Right atrium auricular region (tissue), 2 donors: ENCODE measurements at regions not wholly inside any gene's neighbourhood (a gene's known extent, or its start where the extent isn't known, plus 50 kb on each side); places are given as distances from the start of the nearest gene placed in this dataset.

Experiments used
- DNase-seq: peaks from one replicate; pipeline ENCODE4 v3.0.0-alpha.2; 2019; ENCODE audit warnings: low spot score
- H3K27ac ChIP-seq, 2 donors: fragments of 200-600 bp; sonication (generic); 1 replicate in 1 of 2; 2 replicates in 1 of 2; pipeline ENCODE4 v1.5.1; 2016 to 2019
- H3K27me3 ChIP-seq, 2 donors: fragments of 200-600 bp; sonication (generic); one replicate each; pipeline versions ENCODE4 v1.5.1 to v1.6.0; 2017 to 2019
- H3K36me3 ChIP-seq: fragments of 200-600 bp; sonication (generic); one replicate; pipeline ENCODE4 v1.5.1; 2016
- H3K4me1 ChIP-seq, 2 donors: fragments of 200-600 bp; sonication (generic); one replicate each; pipeline versions ENCODE4 v1.5.1 to v1.6.0; 2017 to 2019
- H3K4me3 ChIP-seq, 2 donors: fragments of 200-600 bp; sonication (generic); 1 replicate in 1 of 2; 2 replicates in 1 of 2; pipeline ENCODE4 v1.5.1; 2017 to 2019; ENCODE audit warnings: mild to moderate bottlenecking in 1 of 2, moderate library complexity in 1 of 2
- H3K9me3 ChIP-seq, 2 donors: fragments of 200-600 bp; sonication (generic); one replicate each; pipeline ENCODE4 v1.5.1; 2019
- CTCF ChIP-seq, 2 donors: fragments of 200-600 bp; sonication (generic); IDR thresholded peaks; one replicate each; pipeline ENCODE4 v1.5.1; 2019; ENCODE audit warnings: antibody characterized with exemption in 2 of 2

GRCh38 chr14:82766123-82766522, 1232.5 kb upstream of the SEL1L start:
- Histone ChIP-seq H3K27ac (no peak overlapping the region), H3K27me3 (no peaks in the 10 kb centered on the region), H3K9me3 (no peaks in the 10 kb centered on the region), H3K4me1 (no peaks in the 10 kb centered on the region), H3K4me3 (no peak overlapping the region), H3K36me3 (no peaks in the 10 kb centered on the region)
- no peak for TF ChIP-seq CTCF (IDR thresholded peaks at IDR 0.05)
- no peak for DNase-seq

DNA sequence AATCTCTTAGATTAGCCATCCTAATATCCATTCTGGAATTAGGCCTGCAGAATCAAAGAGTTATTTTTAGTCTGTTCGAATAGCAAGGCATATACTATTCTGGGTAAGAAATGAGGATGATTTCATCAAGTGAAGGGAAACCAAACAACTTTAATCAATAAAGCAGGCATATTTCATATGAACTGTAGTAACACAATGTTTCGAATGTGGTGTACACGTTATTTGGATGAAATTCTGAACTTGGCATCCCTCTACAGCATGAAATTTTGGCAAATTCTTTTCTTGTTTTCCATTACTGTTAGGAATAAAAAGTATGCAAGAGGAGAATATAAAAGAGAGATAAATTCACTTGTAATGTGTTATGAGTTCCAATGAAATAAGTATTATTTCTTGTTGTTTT, 1233.3 kb upstream of the SEL1L start:
- H3K36me3 ChIP-seq = no peaks in the 10 kb centered on the region
- no peaks in the 10 kb centered on the region for H3K27me3 ChIP-seq
- H3K27ac ChIP-seq = no peak overlapping the region
- TF ChIP-seq CTCF (IDR thresholded peaks at IDR 0.05) = no peak
- H3K9me3 ChIP-seq = no peaks in the 10 kb centered on the region
- no peak for DNase-seq
- no peaks in the 10 kb centered on the region for H3K4me1 ChIP-seq
- no peak overlapping the region for H3K4me3 ChIP-seq

DNA sequence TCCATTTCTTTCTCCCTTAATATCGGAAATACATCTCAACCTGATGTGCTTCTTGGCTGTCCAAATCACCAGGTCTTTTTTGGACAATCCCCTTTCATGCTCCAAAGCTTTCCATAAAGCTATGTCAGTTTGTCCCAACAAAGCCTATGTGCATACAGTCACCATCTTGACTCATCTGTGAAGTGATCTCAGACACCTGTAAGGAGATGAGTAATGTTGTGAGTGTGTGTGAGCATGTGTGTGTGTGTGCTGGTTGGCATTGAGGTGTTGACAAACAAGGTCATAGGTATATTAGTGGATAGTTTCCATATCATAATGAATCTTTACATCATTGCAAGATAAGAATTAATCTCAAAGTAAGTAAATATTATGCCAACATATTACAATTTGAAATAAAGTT, 1243.3 kb upstream of the SEL1L start:
- TF ChIP-seq CTCF (IDR thresholded peaks at IDR 0.05) = no peak
- Histone ChIP-seq H3K36me3 (no peaks in the 10 kb centered on the region), H3K9me3 (no peaks in the 10 kb centered on the region), H3K27me3 (no peaks in the 10 kb centered on the region), H3K27ac (no peak overlapping the region), H3K4me1 (no peaks in the 10 kb centered on the region), H3K4me3 (no peak overlapping the region)
- DNase-seq = no peak

DNA sequence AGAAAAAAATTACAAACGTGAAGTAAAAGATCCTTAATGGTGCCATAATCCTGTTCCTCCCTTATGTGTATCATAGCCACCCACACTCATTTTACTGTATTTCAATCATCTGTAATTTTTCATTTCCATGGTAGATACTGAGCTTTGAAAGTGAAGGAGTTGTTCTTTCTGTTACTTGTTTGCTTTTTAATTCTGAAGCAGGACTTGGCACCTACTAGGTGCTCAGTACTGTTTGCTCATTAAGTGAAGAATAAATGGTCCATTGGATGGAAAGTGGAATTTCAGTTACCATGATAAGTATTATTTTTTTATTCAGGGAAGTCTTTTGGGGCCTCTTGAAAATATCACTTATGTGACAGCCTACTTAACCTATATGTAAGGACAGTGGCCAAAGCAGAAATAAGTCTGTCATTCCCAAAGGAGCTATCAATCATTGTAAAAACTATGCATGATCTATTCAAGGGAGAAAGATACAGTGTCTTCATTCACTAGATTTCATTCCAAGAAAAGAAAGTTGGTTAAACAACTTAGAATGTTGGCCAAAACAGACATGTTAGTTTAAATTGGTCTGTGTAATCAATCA, 1244.4 kb upstream of the SEL1L start:
- no peak for DNase-seq
- Histone ChIP-seq H3K4me1 (no peaks in the 10 kb centered on the region), H3K27ac (no peak overlapping the region), H3K27me3 (no peaks in the 10 kb centered on the region), H3K9me3 (no peaks in the 10 kb centered on the region), H3K36me3 (no peaks in the 10 kb centered on the region), H3K4me3 (no peak overlapping the region)
- no peak for TF ChIP-seq CTCF (IDR thresholded peaks at IDR 0.05)

DNA sequence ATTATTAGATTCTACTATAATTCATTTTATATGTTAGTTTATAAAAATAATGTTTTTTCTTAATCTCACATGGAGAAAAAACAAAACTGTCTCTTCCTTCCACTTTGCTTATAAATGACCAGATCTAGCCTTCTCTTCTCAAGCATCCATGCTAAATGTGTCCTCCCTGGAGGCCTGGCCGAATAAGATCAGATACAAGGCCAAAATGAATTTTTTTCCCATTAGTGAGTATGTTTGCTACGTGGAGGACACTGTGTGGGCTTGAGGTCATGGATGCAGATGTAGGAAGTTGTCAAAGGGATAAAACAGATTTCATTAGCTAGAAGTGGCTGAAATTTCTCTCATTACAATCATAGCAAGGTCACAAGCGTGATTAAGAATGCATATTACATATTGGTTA, 1244.9 kb upstream of the SEL1L start:
- Histone ChIP-seq H3K27ac (no peak overlapping the region), H3K27me3 (no peaks in the 10 kb centered on the region), H3K4me3 (no peak overlapping the region), H3K9me3 (no peaks in the 10 kb centered on the region), H3K36me3 (no peaks in the 10 kb centered on the region), H3K4me1 (no peaks in the 10 kb centered on the region)
- no peak for TF ChIP-seq CTCF (IDR thresholded peaks at IDR 0.05)
- DNase-seq = no peak

GRCh38 chr14:82779301-82779700, 1245.6 kb upstream of the SEL1L start:
- H3K4me3 ChIP-seq = no peak overlapping the region
- H3K27ac ChIP-seq = no peak overlapping the region
- TF ChIP-seq CTCF (IDR thresholded peaks at IDR 0.05) = no peak
- H3K9me3 ChIP-seq = no peaks in the 10 kb centered on the region
- H3K36me3 ChIP-seq = no peaks in the 10 kb centered on the region
- DNase-seq = no peak
- H3K4me1 ChIP-seq = no peaks in the 10 kb centered on the region
- no peaks in the 10 kb centered on the region for H3K27me3 ChIP-seq
